ENCODE measurements at regions not wholly inside any gene's neighbourhood (a gene's known extent, or its start where the extent isn't known, plus 50 kb on each side); places are given as distances from the start of the nearest gene placed in this dataset.

DNA sequence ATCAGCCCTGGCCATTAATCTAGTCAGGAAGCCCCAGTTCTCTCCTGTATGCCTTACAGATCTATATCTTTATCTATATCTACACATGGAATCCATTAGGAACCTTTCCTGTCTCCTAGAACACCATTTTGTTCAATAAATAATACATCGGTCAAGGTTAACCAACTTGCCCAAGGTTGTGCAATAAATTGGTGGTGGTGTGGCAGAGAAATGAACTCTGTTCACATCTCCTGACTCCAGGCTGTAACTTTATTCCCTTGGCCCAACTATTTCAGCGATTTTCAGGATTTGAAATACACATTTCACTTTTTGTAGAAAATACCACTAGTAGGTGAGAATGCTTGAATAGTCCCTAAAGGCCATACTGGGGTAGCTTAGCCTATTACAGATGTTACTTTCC lies 712.5 kb upstream of the FZD8 start:
- POLR2A ChIA-PET, result no interaction called here
- no peak for ATAC-seq
- TF ChIP-seq, protein P1, sequence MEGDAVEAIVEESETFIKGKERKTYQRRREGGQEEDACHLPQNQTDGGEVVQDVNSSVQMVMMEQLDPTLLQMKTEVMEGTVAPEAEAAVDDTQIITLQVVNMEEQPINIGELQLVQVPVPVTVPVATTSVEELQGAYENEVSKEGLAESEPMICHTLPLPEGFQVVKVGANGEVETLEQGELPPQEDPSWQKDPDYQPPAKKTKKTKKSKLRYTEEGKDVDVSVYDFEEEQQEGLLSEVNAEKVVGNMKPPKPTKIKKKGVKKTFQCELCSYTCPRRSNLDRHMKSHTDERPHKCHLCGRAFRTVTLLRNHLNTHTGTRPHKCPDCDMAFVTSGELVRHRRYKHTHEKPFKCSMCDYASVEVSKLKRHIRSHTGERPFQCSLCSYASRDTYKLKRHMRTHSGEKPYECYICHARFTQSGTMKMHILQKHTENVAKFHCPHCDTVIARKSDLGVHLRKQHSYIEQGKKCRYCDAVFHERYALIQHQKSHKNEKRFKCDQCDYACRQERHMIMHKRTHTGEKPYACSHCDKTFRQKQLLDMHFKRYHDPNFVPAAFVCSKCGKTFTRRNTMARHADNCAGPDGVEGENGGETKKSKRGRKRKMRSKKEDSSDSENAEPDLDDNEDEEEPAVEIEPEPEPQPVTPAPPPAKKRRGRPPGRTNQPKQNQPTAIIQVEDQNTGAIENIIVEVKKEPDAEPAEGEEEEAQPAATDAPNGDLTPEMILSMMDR (IDR thresholded peaks at IDR 0.05), result no peak

DNA sequence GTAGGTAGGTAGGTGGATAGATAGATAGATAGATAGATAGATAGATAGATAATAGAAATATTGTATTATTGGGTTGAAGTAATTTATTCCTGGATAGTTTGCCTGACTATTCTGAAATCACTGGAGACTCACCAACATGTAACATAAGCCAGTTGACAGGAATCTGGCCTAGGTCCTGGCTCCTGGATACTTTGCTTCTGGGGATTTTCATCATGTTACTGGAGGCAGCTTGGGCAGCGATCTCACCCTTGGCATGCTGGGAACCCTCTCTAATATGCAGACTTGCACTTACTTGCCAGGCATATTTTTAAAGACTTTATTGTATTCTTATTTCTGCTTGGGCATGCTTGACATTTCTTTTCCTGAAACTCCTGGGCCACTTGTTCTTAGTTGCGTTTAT lies 709.1 kb upstream of the FZD8 start:
- DNase-seq (no peak), ATAC-seq (no peak)
- ChIA-PET CTCF (no interaction called here), POLR2A (no interaction called here)
- Mint-ChIP-seq H3K9me3 (peaks cover 8% of the 10 kb centered on the region), H3K4me3 (no peak overlapping the region), H3K27me3 (no peaks in the 10 kb centered on the region), H3K36me3 (ENCODE audit: low read depth) (no peaks in the 10 kb centered on the region), H3K4me1 (ENCODE audit: low read depth) (no peaks in the 10 kb centered on the region), H3K27ac (no peak overlapping the region)
- TF ChIP-seq, protein P1 (IDR thresholded peaks at IDR 0.05), result no peak
- intact Hi-C loops (cut with micrococcal nuclease), result no loop called here

More for the DNA sequence above, 712.5 kb upstream of the FZD8 start:
- DNase-seq, result no peak
- no peaks in the 10 kb centered on the region for H3K4me1 Mint-ChIP-seq (ENCODE audit: low read depth)
- H3K27ac Mint-ChIP-seq, result no peak overlapping the region
- no peak overlapping the region for H3K4me3 Mint-ChIP-seq
- H3K36me3 Mint-ChIP-seq (ENCODE audit: low read depth), result no peaks in the 10 kb centered on the region
- intact Hi-C loops (cut with micrococcal nuclease), result no loop called here
- CTCF ChIA-PET, result no interaction called here
- H3K9me3 Mint-ChIP-seq, result peaks cover 5% of the 10 kb centered on the region
- H3K27me3 Mint-ChIP-seq, result no peaks in the 10 kb centered on the region

DNA sequence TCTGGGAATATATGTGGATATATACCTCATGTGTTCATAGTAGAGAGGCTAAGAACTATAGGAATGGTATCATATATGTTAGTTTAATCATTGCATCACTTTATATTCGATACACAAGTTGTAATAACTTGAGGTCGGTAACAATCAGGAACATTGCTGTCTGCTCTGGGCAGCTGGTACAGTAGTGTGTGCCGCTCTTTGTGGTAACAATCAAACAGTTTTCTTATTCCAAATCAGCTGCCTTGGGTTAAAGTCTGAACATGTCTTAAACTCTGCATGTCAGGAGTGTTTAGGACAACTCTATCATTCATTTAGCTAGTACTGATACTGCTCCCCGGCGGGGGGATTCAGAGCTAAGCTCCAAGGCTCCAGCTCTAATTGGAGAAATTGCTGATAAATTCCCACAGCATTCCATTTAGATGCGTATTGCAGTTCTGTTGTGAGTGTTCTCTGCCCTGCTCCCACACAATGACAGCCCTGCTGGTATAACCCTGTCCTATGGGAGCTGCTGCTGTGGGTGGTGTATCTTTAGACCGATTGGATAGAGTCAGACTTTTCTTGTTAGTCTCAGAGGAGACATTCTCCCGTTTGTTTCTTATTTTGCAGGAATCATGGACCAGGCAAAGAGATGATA lies 707.5 kb upstream of the FZD8 start:
- no peaks in the 10 kb centered on the region for H3K36me3 Mint-ChIP-seq (ENCODE audit: low read depth)
- peaks cover 8% of the 10 kb centered on the region for H3K9me3 Mint-ChIP-seq
- ChIA-PET CTCF (no interaction called here), POLR2A (no interaction called here)
- no peak for DNase-seq
- H3K4me3 Mint-ChIP-seq, result no peak overlapping the region
- H3K27me3 Mint-ChIP-seq, result no peaks in the 10 kb centered on the region
- no peak for ATAC-seq
- TF ChIP-seq, protein P1 (IDR thresholded peaks at IDR 0.05), result no peak
- intact Hi-C loops (cut with micrococcal nuclease), result no loop called here
- no peaks in the 10 kb centered on the region for H3K4me1 Mint-ChIP-seq (ENCODE audit: low read depth)
- H3K27ac Mint-ChIP-seq, result no peak overlapping the region

DNA sequence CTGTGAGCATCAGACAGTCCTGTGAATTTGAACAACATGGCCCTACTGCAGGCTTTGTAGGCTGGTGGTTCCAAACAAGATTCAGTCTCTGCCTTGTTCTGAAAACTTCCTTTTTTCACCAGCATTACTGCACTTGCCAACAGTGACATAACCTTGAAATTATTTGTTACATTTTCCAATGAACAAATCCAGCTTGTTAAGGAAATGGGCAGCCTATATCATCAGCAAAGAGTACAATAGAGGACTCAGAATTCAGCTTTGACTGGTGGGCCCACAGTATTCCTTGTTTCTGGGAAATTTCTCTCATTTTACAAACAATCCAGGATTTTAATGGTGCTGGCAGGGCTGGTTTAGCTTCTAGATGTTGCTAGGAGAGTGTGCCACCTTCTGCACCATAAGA lies 703.7 kb upstream of the FZD8 start:
- POLR2A ChIA-PET, result no interaction called here
- DNase-seq (no peak), ATAC-seq (no peak)
- peaks cover 8% of the 10 kb centered on the region for H3K9me3 Mint-ChIP-seq
- H3K27ac Mint-ChIP-seq, result no peak overlapping the region
- intact Hi-C loops (cut with micrococcal nuclease), result no loop called here
- H3K36me3 Mint-ChIP-seq (ENCODE audit: low read depth), result no peaks in the 10 kb centered on the region
- TF ChIP-seq, protein P1 (IDR thresholded peaks at IDR 0.05), result no peak
- H3K4me3 Mint-ChIP-seq, result no peak overlapping the region
- H3K27me3 Mint-ChIP-seq, result no peaks in the 10 kb centered on the region
- H3K4me1 Mint-ChIP-seq (ENCODE audit: low read depth), result no peaks in the 10 kb centered on the region
- CTCF ChIA-PET, result no interaction called here

DNA sequence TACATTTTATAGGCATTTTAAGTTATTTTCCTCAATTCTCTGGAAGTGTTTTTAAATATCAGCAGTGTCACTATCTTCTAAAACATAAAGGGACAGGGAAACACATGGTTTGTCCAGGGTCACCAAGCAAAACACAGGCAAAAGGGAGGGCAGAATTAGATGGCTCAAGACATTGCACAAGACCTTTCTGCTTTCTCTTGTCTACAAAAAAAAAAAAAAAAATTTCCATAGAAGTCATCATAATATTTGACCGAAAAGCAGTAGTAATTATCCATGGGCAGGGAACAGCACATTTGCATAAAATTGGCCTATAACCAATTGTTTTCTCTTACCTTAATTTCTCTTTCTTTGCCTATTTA lies 703.1 kb upstream of the FZD8 start:
- intact Hi-C loops (cut with micrococcal nuclease), result no loop called here

More for the DNA sequence above, 703.1 kb upstream of the FZD8 start:
- CTCF ChIA-PET, result no interaction called here
- no peaks in the 10 kb centered on the region for H3K27me3 Mint-ChIP-seq
- no peaks in the 10 kb centered on the region for H3K4me1 Mint-ChIP-seq (ENCODE audit: low read depth)
- no peak overlapping the region for H3K27ac Mint-ChIP-seq
- TF ChIP-seq, protein P1 (IDR thresholded peaks at IDR 0.05), result no peak
- ATAC-seq (no peak), DNase-seq (no peak)
- no peak overlapping the region for H3K4me3 Mint-ChIP-seq
- H3K9me3 Mint-ChIP-seq, result peaks cover 6% of the 10 kb centered on the region
- no peaks in the 10 kb centered on the region for H3K36me3 Mint-ChIP-seq (ENCODE audit: low read depth)
- POLR2A ChIA-PET, result no interaction called here
